ENCODE measurements at regions not wholly inside any gene's neighbourhood (a gene's known extent, or its start where the extent isn't known, plus 50 kb on each side); places are given as distances from the start of the nearest gene placed in this dataset.

DNA sequence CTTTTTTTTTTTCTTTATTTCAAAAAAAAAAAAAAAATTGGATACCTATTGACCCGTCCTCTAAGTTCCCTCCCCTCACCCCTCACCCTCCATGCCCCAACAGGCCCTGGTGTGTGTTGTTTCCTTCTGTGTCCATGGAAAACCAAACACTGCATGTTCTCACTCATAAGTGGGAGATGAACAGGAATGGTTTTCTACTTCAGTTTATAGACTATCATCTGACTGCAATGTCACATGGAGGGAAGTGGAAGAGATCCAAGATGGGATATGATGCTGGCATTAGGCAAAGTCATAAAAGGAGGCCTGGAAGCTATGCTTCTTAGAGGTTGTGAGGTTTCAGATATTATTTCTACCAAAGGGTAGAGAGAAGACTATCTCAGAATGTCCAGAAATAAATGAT is 237.5 kb downstream of the MAFB start:
- no peak for DNase-seq (ENCODE audit: low read depth)
- TF ChIP-seq, protein P1, sequence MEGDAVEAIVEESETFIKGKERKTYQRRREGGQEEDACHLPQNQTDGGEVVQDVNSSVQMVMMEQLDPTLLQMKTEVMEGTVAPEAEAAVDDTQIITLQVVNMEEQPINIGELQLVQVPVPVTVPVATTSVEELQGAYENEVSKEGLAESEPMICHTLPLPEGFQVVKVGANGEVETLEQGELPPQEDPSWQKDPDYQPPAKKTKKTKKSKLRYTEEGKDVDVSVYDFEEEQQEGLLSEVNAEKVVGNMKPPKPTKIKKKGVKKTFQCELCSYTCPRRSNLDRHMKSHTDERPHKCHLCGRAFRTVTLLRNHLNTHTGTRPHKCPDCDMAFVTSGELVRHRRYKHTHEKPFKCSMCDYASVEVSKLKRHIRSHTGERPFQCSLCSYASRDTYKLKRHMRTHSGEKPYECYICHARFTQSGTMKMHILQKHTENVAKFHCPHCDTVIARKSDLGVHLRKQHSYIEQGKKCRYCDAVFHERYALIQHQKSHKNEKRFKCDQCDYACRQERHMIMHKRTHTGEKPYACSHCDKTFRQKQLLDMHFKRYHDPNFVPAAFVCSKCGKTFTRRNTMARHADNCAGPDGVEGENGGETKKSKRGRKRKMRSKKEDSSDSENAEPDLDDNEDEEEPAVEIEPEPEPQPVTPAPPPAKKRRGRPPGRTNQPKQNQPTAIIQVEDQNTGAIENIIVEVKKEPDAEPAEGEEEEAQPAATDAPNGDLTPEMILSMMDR (IDR thresholded peaks at IDR 0.05; ENCODE audit: control insufficient read depth, insufficient read depth, low read depth, low read length, missing control alignments) = no peak
- no peak overlapping the region for H3K4me3 ChIP-seq (ENCODE audit: control insufficient read depth, low read depth, low read length)

DNA sequence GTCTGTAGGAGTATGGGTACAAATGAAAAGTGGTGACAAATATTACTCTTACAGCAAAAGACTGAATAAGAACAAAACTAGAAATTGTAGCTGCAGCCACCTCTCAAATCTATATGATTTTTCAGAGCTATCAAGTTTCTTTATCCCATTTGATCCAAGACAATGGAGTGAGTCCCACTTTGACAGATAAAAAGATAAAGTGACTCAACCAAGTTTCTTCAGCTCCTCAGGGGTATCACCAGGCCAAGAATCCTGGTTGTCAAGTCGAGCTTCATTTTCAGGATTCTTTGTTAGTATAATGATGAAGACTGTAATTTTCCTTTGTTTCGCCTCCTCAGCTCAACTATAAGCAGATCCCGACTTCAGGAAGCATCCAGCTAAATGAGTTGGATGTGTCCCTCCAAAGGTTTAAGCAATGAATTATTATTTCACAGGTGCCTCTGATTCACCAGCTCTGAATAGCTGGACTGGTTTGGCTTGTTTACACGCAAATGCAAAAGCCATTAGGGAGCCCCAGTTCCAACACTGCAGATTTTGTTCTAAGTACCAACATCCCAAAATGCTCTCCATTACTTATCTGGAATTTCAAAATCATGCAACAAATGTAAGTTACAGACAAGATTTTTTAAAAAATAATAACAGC is 238.9 kb downstream of the MAFB start:
- no peak overlapping the region for H3K4me3 ChIP-seq (ENCODE audit: control insufficient read depth, low read depth, low read length)
- no peak for DNase-seq (ENCODE audit: low read depth)
- TF ChIP-seq, protein P1 (IDR thresholded peaks at IDR 0.05; ENCODE audit: control insufficient read depth, insufficient read depth, low read depth, low read length, missing control alignments) = no peak

DNA sequence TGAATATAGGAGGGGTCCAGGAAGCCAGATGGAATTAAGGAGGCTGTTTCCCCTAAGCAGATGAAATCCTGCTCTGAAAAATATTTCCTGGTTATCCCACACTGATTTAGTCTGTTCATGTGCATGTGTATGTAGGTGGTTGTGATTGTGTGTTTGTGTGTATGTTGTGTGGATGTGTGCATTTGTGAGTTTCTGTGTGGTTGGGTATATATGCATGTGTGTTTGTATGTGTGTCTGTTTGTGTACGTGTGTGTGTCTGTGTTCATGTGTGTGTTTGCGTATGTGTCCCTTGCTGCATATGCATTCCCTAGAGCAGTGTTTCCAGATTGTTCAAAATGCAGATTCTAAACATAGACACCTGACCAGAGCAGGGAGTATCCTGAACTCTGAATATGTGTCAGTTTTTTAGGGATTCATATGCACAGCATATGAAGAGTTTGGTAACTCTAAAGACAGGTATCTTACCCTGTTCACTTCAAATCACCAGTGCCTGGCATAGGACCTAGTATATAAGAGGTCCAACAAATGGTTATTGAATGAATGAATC is 239.8 kb downstream of the MAFB start:
- no peak for DNase-seq (ENCODE audit: low read depth)
- H3K4me3 ChIP-seq (ENCODE audit: control insufficient read depth, low read depth, low read length) = no peak overlapping the region
- TF ChIP-seq, protein P1 (IDR thresholded peaks at IDR 0.05; ENCODE audit: control insufficient read depth, insufficient read depth, low read depth, low read length, missing control alignments) = no peak

DNA sequence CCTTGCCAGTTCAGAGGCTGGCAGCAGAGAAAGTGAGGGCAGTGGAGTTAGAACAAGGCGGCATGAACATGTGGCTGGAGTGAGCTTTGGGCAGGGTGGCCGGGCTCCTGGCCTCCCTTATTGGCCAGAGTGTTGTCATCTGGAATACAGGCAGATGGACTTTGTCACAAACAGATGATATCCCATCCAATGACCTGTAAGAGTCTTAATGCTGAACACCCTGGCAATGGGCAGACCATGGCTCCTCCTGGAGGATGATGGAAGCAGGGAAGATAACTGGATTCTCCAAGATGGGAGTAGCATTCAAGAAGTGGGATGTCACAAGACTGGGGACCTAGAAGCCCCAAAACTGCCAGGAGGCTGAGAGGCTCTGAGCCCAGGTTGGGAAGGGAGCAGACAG is 242.1 kb downstream of the MAFB start:
- TF ChIP-seq, protein P1 (IDR thresholded peaks at IDR 0.05; ENCODE audit: control insufficient read depth, insufficient read depth, low read depth, low read length, missing control alignments) = no peak
- no peak overlapping the region for H3K4me3 ChIP-seq (ENCODE audit: control insufficient read depth, low read depth, low read length)
- no peak for DNase-seq (ENCODE audit: low read depth)

DNA sequence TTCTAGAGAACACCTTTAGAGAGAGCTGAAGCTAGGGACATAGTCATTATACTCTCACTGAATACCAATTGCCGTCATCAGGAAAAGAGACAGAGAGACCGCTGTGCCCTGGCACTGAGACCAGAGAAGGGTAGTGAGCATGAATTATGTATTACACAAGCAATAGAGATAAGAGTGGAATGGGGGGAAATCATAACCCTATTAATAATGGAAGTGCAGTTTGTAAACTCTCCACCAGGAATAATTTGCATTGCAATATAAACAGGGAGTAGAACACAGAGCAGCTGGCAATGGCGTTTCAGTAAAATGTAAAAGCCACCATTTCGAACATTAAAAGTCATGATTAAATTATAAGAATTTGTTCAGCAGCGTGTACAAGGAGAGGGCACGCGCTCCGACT is 244.5 kb downstream of the MAFB start:
- TF ChIP-seq, protein P1 (IDR thresholded peaks at IDR 0.05; ENCODE audit: control insufficient read depth, insufficient read depth, low read depth, low read length, missing control alignments) = no peak
- DNase-seq (ENCODE audit: low read depth) = no peak
- no peak overlapping the region for H3K4me3 ChIP-seq (ENCODE audit: control insufficient read depth, low read depth, low read length)

DNA sequence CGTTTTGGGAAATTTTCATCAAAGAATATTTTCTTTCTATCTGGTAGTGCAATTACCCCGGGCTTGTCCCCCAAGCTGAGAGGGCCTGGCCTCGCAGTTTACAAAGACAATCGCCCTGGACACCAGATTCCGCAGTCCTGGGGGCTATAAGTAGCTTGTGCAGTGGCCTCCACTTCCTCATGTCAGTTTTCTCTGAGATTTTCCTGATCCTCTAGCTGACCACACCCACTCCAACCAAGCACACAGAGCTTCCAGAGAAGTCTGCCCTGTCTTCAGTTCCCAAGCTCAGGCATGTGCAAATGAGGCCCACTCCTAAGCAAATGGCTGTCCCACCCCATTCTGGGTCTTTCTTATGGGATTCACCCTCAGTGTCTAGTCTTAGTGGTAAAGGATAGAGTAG is 245.3 kb downstream of the MAFB start:
- TF ChIP-seq, protein P1 (IDR thresholded peaks at IDR 0.05; ENCODE audit: control insufficient read depth, insufficient read depth, low read depth, low read length, missing control alignments) = no peak
- DNase-seq (ENCODE audit: low read depth) = no peak
- no peak overlapping the region for H3K4me3 ChIP-seq (ENCODE audit: control insufficient read depth, low read depth, low read length)
